RPMI7951 (cell line): ENCODE measurements at regions not wholly inside any gene's neighbourhood (a gene's known extent, or its start where the extent isn't known, plus 50 kb on each side); places are given as distances from the start of the nearest gene placed in this dataset.

Experiments
- DNase-seq: peaks from one replicate; pipeline ENCODE4 v3.0.0-alpha.2; 2012; ENCODE audit warnings: low read depth

GRCh38 chr2:43129676-43130547 lies 96.5 kb downstream of the ZFP36L2 start:
- DNase-seq = peak; percentile 71

- no peak for DNase-seq
Measured at GRCh38 chr2:43128559-43128955, 97.8 kb downstream of the ZFP36L2 start.

GRCh38 chr2:43127941-43128558 lies 98.4 kb downstream of the ZFP36L2 start:
- DNase-seq = no peak

GRCh38 chr2:43127208-43127940 lies 99.0 kb downstream of the ZFP36L2 start:
- DNase-seq = peak; percentile 39

- no peak for DNase-seq
Measured at GRCh38 chr2:43126817-43127207, 99.6 kb downstream of the ZFP36L2 start.

GRCh38 chr2:43125090-43125998 lies 101.1 kb downstream of the ZFP36L2 start:
- no peak for DNase-seq

GRCh38 chr2:43124687-43125057 lies 101.7 kb downstream of the ZFP36L2 start:
- no peak for DNase-seq

DNA sequence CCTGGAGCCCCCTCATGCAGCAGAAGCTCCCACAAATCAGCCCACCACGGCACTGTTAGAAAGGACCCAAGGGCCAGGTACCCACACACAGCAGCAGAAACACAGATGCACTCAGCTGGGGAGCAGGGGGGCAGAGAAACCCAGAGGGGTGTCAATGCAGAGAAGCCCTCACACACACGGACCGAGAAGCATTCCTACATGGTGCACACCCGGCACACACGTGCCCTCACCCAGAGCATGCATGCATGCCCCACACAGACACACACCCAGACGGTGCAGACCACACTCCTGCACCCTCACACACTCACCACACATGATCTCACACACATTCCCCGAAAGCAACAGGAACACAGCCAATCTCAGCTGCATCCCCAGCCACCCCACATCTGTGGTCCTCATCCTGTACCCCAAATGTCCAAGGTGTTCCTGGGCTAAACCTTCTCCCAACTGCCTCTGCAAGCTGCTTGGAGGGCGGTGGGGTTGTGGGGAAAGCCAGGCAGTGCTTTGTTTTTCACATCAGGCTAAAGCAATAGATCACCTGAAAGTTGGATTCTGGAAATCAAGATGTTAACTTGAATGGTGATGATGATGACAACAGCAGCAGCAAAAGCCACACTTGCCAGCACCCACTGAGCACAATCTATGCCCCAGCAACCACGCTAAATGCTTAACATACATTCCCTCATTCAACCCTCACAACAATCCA lies 102.3 kb downstream of the ZFP36L2 start:
- DNase-seq = no peak

DNA sequence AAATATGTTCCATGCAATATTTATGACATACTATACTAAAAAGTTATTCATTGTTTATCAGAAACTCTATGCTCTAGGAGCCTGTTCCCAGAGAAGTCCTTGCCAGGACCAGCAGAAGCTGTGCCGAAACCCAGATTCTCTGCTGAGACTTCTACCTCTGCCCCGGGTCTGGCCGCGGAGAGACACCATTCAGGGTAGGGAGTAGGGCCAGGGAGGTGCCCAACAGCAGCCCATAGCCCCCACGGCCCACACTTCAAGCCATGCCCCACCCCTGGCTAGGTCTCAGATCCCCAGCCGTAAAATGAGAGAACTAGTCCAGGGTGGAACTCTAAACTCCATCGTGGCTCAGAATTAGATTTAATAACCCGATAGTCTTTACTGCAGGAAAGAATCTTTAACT lies 102.9 kb downstream of the ZFP36L2 start:
- DNase-seq = no peak

- DNase-seq = no peak
Measured at GRCh38 chr2:43123028-43123427, 103.4 kb downstream of the ZFP36L2 start.

GRCh38 chr2:43121580-43122314 lies 104.7 kb downstream of the ZFP36L2 start:
- DNase-seq = no peak

DNA sequence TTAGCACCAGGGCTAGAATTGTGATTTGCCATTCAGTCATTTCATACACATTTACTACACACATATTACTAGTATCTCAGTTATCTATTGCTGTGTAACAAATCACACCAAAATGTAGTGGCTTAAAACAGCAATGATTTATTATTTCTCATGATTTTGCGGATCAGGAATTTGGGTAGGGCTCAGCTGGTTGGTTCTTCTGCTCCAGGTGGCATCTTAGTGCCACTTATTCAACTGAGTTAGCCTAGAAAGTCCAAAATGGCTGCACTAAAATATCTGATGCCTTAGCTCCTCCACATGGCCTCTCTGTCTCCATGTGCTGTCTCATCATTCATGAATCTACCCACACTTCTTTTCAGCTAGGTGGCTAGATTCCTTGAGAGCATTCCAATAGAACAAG lies 107.1 kb downstream of the ZFP36L2 start:
- no peak for DNase-seq

GRCh38 chr2:43117521-43118143 lies 108.8 kb downstream of the ZFP36L2 start:
- no peak for DNase-seq

DNA sequence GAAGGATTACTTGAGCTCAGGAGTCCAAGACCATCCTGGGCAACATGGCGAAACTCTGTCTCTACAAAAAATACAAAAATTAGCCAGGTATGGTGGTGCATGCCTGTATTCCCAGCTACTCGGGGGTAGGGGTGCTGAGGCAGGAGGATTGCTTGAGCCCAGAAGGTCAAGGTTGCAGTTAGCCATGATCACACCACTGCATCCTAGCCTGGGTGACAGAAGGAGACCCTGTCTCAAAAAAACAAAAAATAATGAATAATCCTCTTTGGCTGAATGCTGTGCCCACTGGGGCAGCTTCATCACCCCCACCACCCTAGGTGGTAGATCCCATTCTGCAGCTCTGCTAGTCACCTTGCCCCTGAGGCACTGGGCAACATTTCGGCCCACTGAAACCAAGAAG lies 109.4 kb downstream of the ZFP36L2 start:
- DNase-seq = no peak

GRCh38 chr2:43115881-43116280 lies 110.5 kb downstream of the ZFP36L2 start:
- no peak for DNase-seq

DNA sequence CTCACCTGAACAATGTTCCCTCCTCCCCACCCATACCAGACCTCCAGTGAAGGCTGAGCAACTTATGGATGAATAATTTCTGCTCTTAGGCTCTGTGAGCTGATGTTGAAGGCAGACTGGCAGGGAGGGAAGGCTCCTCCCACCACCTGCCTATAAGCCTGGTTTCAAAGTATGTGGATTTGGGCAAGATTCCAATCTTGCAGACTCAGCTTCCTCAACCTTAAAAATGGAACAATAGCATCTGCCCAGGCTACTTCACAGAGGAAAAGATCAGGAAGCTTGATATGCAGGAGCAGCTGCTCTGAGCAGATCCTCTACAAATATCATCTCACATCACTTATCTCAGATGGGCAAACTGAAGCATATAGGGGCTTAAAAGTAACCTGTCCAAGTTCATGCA lies 112.2 kb downstream of the ZFP36L2 start:
- peak; percentile 69 for DNase-seq

DNA sequence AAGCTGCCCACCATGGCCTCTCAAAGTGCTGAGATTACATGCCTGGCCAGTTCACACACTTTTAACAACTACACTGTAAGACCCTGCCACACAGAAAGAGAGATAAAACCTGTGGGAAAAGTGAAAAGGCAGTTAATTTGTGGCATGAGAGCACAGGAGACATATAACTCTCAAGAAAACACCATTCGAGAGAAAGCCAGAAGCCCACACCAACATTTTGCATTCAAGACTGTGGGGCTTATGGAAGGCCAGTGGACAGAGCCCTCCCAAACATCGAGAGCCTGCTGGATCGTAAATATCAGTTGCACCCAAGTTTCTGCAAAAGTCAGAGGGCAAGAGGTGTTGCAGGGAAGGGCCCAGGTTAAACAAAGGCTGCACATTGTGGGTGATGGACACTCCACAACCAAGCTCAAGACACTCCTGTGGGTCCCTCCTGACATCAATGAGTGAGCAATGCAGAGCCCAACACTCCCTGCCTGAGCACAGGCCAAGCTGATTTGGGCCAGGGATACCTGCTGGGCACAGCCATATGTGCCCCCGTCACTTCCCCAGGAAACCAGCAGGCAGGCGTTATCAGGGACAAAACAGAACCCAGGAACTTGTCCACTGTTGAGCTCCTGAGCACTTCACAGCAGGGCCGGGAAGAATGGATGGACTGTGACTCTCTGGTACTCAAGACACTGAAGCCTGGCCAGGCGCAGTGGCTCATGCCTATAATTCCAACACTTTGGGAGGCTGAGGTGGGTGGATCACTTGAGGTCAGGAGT lies 114.4 kb downstream of the ZFP36L2 start:
- DNase-seq = no peak

DNA sequence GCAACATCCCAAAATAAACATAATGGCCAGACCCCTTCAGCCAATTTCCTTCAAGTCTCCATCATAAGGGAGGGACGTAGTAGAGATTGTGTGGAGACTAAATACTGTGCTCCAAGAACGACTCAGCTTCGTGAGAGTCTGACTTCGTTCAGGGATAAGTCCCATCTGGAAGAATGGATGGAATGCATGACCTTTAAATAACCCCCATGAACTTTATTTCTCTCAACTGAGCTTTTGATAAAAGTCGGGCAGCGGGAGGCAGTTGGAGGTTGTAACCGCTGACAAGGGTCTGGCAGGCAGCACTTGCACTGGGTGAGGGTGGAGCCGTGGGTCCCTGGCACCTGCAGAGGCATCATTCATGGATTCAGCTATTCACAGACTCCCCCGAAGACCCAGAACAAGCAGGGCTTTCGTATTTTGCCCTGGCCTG lies 115.9 kb downstream of the ZFP36L2 start:
- DNase-seq = peak; percentile 87

DNA sequence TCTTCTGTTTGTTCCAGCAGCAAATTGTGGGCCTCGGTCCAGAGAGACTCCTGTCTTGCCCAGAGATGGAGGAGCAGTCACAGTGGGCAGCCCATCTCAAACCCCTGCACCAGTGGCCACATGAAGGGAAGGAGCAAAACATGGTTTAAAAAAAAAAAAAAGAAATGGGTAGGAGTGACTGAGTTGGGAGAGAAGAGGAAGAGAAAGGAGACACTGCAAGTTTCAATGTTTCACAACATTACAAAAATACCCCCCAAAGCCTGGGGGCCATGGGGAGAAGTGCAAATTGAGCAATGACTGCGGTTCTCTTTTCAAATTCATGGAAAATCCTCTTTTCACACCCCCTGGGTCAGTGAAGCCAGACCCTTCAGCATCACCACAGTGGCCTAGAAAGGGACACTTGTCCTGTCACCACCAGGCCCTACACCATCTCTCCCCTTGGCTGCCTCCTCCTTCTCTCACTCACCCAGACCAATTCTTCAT lies 117.1 kb downstream of the ZFP36L2 start:
- DNase-seq = no peak
